Uterus (tissue), 2 donors: ENCODE measurements at regions not wholly inside any gene's neighbourhood (a gene's known extent, or its start where the extent isn't known, plus 50 kb on each side); places are given as distances from the start of the nearest gene placed in this dataset.

ENCODE experiments used
- CTCF ChIP-seq, 4 experiments: fragments of 200-600 bp in 2 of 4; fragments of 450-650 bp in 2 of 4; sonication (generic) in 2 of 4; IDR thresholded peaks; one replicate each; pipeline ENCODE4 v1.5.1; 2016 to 2019; ENCODE audit warnings: antibody characterized with exemption in 4 of 4, mild to moderate bottlenecking in 2 of 4, moderate library complexity in 1 of 4
- POLR2A ChIP-seq, 2 donors: fragments of 450-650 bp; IDR thresholded peaks; one replicate each; pipeline ENCODE4 v1.6.1; 2016; ENCODE audit warnings: antibody characterized with exemption in 2 of 2, mild to moderate bottlenecking in 1 of 2, moderate library complexity in 1 of 2

DNA sequence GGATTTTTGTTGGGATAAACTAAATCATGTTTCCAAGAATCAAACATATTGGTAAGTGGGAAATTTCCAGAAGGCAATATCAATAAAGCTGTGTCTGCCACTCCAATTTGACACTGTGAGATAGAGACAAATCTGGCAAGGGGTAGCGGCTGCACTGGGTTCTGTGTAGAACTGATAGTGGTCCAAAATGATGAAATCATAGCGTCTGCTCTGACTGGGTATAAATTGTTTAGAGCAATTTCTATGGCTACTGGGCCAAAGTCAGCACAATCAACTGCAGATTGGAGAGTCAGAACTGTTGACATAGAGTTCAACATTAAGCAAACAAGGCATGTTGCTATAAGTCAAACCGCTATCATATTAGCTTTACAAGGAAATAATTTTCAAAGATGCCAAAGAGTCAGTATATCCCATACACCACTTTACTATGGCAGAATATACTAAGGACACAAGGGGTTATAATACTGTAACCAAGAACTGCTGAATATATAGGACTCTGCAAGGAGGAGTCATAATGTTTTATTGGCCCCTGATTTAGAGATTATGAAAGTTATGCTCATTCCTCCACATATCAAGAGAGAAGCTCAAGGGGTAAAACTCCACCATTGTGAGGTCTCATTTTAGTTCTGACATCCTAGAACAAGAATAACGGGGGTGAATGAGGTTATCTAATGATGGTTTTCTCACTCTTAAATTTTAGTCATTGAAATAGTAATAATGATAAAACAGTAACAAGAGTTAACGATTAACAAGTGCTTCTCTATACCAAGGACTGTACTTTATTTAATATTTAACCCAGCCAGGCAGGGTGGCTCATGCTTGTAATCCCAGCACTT lies 309.7 kb upstream of the GADL1 start:
- no peak for TF ChIP-seq CTCF (IDR thresholded peaks at IDR 0.05)
- TF ChIP-seq POLR2A (IDR thresholded peaks at IDR 0.05), result no peak
